Calu3 (cell line): ENCODE measurements at regions not wholly inside any gene's neighbourhood (a gene's known extent, or its start where the extent isn't known, plus 50 kb on each side); places are given as distances from the start of the nearest gene placed in this dataset.

Experiments used
- BruUV-seq: library from RNA; stranded (reverse); fragments of 400-500 nt; replicated peaks from 2 replicates; lab custom pipeline; 2021; lab: Mats Ljungman, UMichigan
- CTCF ChIA-PET: fragments of 300-600 bp; sonication (Branson Sonifier 250); formaldehyde crosslinking; loops from one replicate; lab custom pipeline; 2022; ENCODE audit warnings: antibody characterized with exemption; lab: Charles Lee
- DNase-seq: peaks from one replicate; pipeline ENCODE4 v3.0.0; 2022
- H3K27ac Mint-ChIP-seq: one replicate; pipeline ENCODE4 v1.8.0; 2022; ENCODE audit warnings: mixed read lengths; ENCODE audit not compliant: unreplicated experiment
- H3K27me3 Mint-ChIP-seq: one replicate; pipeline ENCODE4 v1.8.0; 2022; ENCODE audit warnings: mixed read lengths; ENCODE audit not compliant: unreplicated experiment
- H3K36me3 Mint-ChIP-seq: one replicate; pipeline ENCODE4 v1.8.0; 2022; ENCODE audit warnings: mild to moderate bottlenecking, moderate library complexity, mixed read lengths; ENCODE audit not compliant: insufficient read depth, unreplicated experiment
- H3K4me1 Mint-ChIP-seq: one replicate; pipeline ENCODE4 v1.8.0; 2022; ENCODE audit warnings: mild to moderate bottlenecking, low read depth, mixed read lengths; ENCODE audit not compliant: unreplicated experiment
- H3K4me3 Mint-ChIP-seq: one replicate; pipeline ENCODE4 v1.8.0; 2022; ENCODE audit warnings: mild to moderate bottlenecking, low read depth, moderate library complexity, mixed read lengths; ENCODE audit not compliant: unreplicated experiment
- H3K9me3 Mint-ChIP-seq: one replicate; pipeline ENCODE4 v1.8.0; 2022; ENCODE audit warnings: low read depth, mixed read lengths; ENCODE audit not compliant: unreplicated experiment
- CTCF ChIP-seq: fragments of 200-600 bp; IDR thresholded peaks from one replicate; pipeline ENCODE4 v1.8.0; 2022; ENCODE audit warnings: antibody characterized with exemption; ENCODE audit not compliant: unreplicated experiment
- intact Hi-C: fragments of 100-400 bp; cut with micrococcal nuclease; formaldehyde crosslinking; loops from one replicate; pipeline ENCODE4 v1.10.0; 2022; ENCODE audit not compliant: unreplicated experiment

- Mint-ChIP-seq H3K4me3 (no peak overlapping the region), H3K36me3 (no peaks in the 10 kb centered on the region), H3K27me3 (no peaks in the 10 kb centered on the region), H3K4me1 (no peaks in the 10 kb centered on the region), H3K27ac (no peak overlapping the region), H3K9me3 (no peaks in the 10 kb centered on the region)
- no peak for DNase-seq
- CTCF ChIA-PET = no interaction called here
- TF ChIP-seq CTCF = no peak
- no TSS peak for BruUV-seq
- intact Hi-C loops = no loop called here
These were observed 2036.4 kb upstream of the AGA start for GRCh38 chr4:179478608-179479007.

DNA sequence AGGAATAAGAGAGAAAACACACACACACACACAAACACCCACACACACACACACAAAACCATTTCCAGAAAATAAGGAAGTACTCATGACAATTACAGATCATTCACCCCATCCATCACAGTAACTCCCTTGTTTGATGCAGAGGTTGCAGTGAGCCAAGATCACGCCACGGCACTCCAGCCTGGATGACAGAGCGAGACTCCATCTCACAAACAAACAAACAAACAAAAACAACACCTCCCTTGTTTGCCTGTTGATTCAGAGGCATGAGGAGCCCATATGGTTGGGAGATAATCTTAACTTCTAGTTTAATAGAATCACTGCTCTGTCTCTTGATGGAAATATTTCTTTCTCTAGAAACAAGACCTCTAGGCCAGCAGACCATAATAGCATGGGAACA, 2043.5 kb upstream of the AGA start:
- intact Hi-C loops = no loop called here
- CTCF ChIA-PET = no interaction called here
- no TSS peak for BruUV-seq
- Mint-ChIP-seq H3K4me3 (no peak overlapping the region), H3K27ac (no peak overlapping the region), H3K27me3 (no peaks in the 10 kb centered on the region), H3K4me1 (no peaks in the 10 kb centered on the region), H3K9me3 (no peaks in the 10 kb centered on the region), H3K36me3 (no peaks in the 10 kb centered on the region)
- TF ChIP-seq CTCF = no peak
- no peak for DNase-seq

DNA sequence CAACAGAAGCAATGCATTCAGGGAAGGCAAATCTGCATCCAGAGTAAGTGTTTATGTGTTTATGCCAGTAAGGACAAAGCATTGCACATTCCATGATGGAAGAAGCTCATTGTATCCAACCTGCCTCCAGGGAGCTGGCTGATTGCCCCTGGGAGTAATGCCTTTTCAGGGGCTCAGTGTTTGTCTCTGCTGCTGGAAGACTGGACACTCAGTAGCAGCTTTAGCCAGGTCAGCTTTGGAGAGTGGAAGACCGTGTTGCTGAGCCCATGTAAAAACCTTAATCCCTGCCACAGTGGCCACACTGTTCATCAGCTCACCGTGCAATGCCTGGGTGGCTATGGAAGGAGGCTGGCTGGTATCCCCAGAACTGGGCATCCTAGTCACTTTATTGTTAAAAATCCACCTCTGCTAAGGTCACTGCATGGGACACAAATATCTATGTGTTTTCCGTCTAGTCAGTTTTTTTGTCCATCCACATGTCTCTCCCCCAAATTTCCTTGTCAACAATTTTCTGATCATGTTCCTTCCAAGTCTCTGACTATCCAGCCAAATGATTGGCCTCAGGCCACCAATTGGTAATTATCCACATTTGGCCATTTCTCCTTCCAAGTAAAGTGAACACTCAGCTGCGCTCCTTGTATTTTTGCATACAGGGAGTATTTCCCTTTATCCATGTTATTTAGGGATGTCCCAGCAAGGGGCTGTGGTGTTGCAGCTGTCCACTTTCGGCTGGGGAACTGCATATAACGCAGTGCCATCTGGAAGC, 2044.5 kb upstream of the AGA start:
- no peaks in the 10 kb centered on the region for H3K4me1 Mint-ChIP-seq
- CTCF ChIA-PET = no interaction called here
- no peaks in the 10 kb centered on the region for H3K27me3 Mint-ChIP-seq
- DNase-seq = no peak
- no peaks in the 10 kb centered on the region for H3K9me3 Mint-ChIP-seq
- no TSS peak for BruUV-seq
- no peak overlapping the region for H3K4me3 Mint-ChIP-seq
- intact Hi-C loops = no loop called here
- TF ChIP-seq CTCF = no peak
- H3K36me3 Mint-ChIP-seq = no peaks in the 10 kb centered on the region
- H3K27ac Mint-ChIP-seq = no peak overlapping the region

DNA sequence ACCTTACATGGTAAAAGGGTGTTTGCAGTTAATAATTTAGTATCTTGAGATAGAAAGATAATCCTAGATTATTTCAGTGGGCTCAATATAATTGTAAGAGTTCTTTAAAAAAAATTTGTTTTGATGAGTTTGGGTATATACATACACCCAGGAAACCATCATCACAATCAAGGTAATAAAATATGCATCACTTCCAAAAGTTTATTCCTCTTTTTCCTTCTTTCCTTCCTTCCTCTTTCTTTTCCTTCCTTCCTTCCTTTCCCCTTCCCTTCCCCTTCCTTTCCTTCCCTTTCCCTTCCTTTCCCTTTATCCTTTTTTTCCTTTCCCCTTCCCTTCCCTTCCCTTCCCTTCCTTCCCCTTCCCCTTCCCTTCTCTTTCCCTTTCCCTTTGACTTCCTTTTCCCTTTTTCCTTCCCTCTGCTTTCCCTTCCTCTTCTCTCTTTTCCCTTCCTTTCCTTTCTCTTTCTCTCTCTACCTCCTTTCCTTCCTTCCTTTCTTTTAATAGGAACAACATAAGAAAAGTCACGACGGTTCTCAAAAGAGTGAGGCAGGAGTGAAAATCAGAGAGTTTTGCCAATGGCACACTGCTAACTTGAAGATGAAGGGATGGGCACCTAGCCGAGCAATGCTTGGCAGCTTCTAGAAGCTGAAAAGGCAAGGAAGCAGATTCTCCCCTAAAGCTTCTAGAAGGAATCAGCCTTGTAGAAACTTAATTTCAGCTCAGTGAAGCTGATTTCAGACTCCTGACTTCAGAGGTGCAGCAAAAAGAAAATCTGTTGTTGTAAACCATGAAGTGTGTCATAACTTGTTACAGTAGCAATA, 2050.2 kb upstream of the AGA start:
- intact Hi-C loops = no loop called here
- Mint-ChIP-seq H3K4me3 (no peak overlapping the region), H3K9me3 (peaks cover 2% of the 10 kb centered on the region), H3K4me1 (no peaks in the 10 kb centered on the region), H3K27ac (no peak overlapping the region), H3K27me3 (no peaks in the 10 kb centered on the region), H3K36me3 (no peaks in the 10 kb centered on the region)
- CTCF ChIA-PET = no interaction called here
- no peak for DNase-seq
- TF ChIP-seq CTCF = no peak
- BruUV-seq = no TSS peak
